IPS-18a (cell line): ENCODE measurements at regions not wholly inside any gene's neighbourhood (a gene's known extent, or its start where the extent isn't known, plus 50 kb on each side); places are given as distances from the start of the nearest gene placed in this dataset.

Experiments used
- H3K27ac ChIP-seq: one replicate; pipeline ENCODE4 v1.5.1; 2013; ENCODE audit warnings: low read length
- H3K27me3 ChIP-seq: one replicate; pipeline ENCODE4 v1.6.1; 2013; ENCODE audit warnings: mild to moderate bottlenecking, low read length; ENCODE audit not compliant: control insufficient read depth, insufficient read depth
- H3K36me3 ChIP-seq: one replicate; pipeline ENCODE4 v1.6.1; 2013; ENCODE audit warnings: low read depth, low read length; ENCODE audit not compliant: control insufficient read depth
- H3K4me1 ChIP-seq: one replicate; pipeline ENCODE4 v1.6.1; 2013; ENCODE audit warnings: low read depth, low read length; ENCODE audit not compliant: control insufficient read depth
- H3K4me3 ChIP-seq: one replicate; pipeline ENCODE4 v1.5.1; 2013; ENCODE audit warnings: low read length
- H3K9ac ChIP-seq: one replicate; pipeline ENCODE4 v1.6.1; 2013; ENCODE audit warnings: mild to moderate bottlenecking, low read length, moderate library complexity
- H3K9me3 ChIP-seq: one replicate; pipeline ENCODE4 v1.6.1; 2013; ENCODE audit warnings: low read depth, low read length; ENCODE audit not compliant: control insufficient read depth

- no peaks in the 10 kb centered on the region for H3K36me3 ChIP-seq
- H3K27me3 ChIP-seq = no peaks in the 10 kb centered on the region
- H3K4me1 ChIP-seq = no peaks in the 10 kb centered on the region
- no peak overlapping the region for H3K4me3 ChIP-seq
- H3K9me3 ChIP-seq = no peaks in the 10 kb centered on the region
- no peak overlapping the region for H3K27ac ChIP-seq
- no peak overlapping the region for H3K9ac ChIP-seq
These were observed 126.8 kb downstream of the BDH1 start for GRCh38 chr3:197428952-197429351.

GRCh38 chr3:197428117-197428801 lies 127.5 kb downstream of the BDH1 start:
- Histone ChIP-seq H3K4me3 (no peak overlapping the region), H3K9ac (no peak overlapping the region), H3K27ac (no peak overlapping the region)

GRCh38 chr3:197427021-197427420 lies 128.6 kb upstream of the DLG1 start:
- Histone ChIP-seq H3K9ac (no peak overlapping the region), H3K36me3 (no peaks in the 10 kb centered on the region), H3K27me3 (no peaks in the 10 kb centered on the region), H3K9me3 (no peaks in the 10 kb centered on the region), H3K4me3 (no peak overlapping the region), H3K27ac (no peak overlapping the region), H3K4me1 (no peaks in the 10 kb centered on the region)

More at GRCh38 chr3:197428117-197428801, 127.5 kb downstream of the BDH1 start:
- no peaks in the 10 kb centered on the region for H3K36me3 ChIP-seq
- no peaks in the 10 kb centered on the region for H3K4me1 ChIP-seq
- no peaks in the 10 kb centered on the region for H3K9me3 ChIP-seq
- H3K27me3 ChIP-seq = no peaks in the 10 kb centered on the region

GRCh38 chr3:197426121-197426566 lies 127.7 kb upstream of the DLG1 start:
- Histone ChIP-seq H3K4me3 (no peak overlapping the region), H3K27me3 (no peaks in the 10 kb centered on the region), H3K27ac (no peak overlapping the region), H3K4me1 (no peaks in the 10 kb centered on the region), H3K9ac (no peak overlapping the region), H3K9me3 (no peaks in the 10 kb centered on the region), H3K36me3 (no peaks in the 10 kb centered on the region)

- H3K4me3 ChIP-seq = no peak overlapping the region
- no peaks in the 10 kb centered on the region for H3K4me1 ChIP-seq
- H3K27ac ChIP-seq = no peak overlapping the region
- no peaks in the 10 kb centered on the region for H3K27me3 ChIP-seq
- H3K9me3 ChIP-seq = no peaks in the 10 kb centered on the region
- no peaks in the 10 kb centered on the region for H3K36me3 ChIP-seq
- no peak overlapping the region for H3K9ac ChIP-seq
These were observed 127.2 kb upstream of the DLG1 start for GRCh38 chr3:197425485-197426120.

- Histone ChIP-seq H3K4me3 (no peak overlapping the region), H3K36me3 (no peaks in the 10 kb centered on the region), H3K9ac (no peak overlapping the region), H3K27me3 (no peaks in the 10 kb centered on the region), H3K9me3 (no peaks in the 10 kb centered on the region), H3K4me1 (no peaks in the 10 kb centered on the region), H3K27ac (no peak overlapping the region)
These were observed 126.5 kb upstream of the DLG1 start for GRCh38 chr3:197424674-197425484.

GRCh38 chr3:197424266-197424665 lies 125.9 kb upstream of the DLG1 start:
- no peaks in the 10 kb centered on the region for H3K9me3 ChIP-seq
- no peak overlapping the region for H3K4me3 ChIP-seq
- H3K9ac ChIP-seq = no peak overlapping the region
- no peaks in the 10 kb centered on the region for H3K4me1 ChIP-seq
- H3K27ac ChIP-seq = no peak overlapping the region
- H3K27me3 ChIP-seq = no peaks in the 10 kb centered on the region
- no peaks in the 10 kb centered on the region for H3K36me3 ChIP-seq

GRCh38 chr3:197423376-197423775 lies 125.0 kb upstream of the DLG1 start:
- Histone ChIP-seq H3K9ac (no peak overlapping the region), H3K36me3 (no peaks in the 10 kb centered on the region), H3K4me1 (no peaks in the 10 kb centered on the region), H3K27ac (no peak overlapping the region), H3K9me3 (no peaks in the 10 kb centered on the region), H3K4me3 (no peak overlapping the region), H3K27me3 (no peaks in the 10 kb centered on the region)

- no peaks in the 10 kb centered on the region for H3K9me3 ChIP-seq
- no peak overlapping the region for H3K4me3 ChIP-seq
- no peak overlapping the region for H3K27ac ChIP-seq
- no peaks in the 10 kb centered on the region for H3K27me3 ChIP-seq
- no peaks in the 10 kb centered on the region for H3K36me3 ChIP-seq
- H3K4me1 ChIP-seq = peaks cover 2% of the 10 kb centered on the region
- H3K9ac ChIP-seq = no peak overlapping the region
These were observed 124.1 kb upstream of the DLG1 start for GRCh38 chr3:197422506-197422905.

GRCh38 chr3:197421021-197421420 lies 122.6 kb upstream of the DLG1 start:
- Histone ChIP-seq H3K4me3 (no peak overlapping the region), H3K27me3 (no peaks in the 10 kb centered on the region), H3K27ac (no peak overlapping the region), H3K36me3 (no peaks in the 10 kb centered on the region), H3K9ac (no peak overlapping the region), H3K4me1 (peaks cover 5% of the 10 kb centered on the region), H3K9me3 (no peaks in the 10 kb centered on the region)

- Histone ChIP-seq H3K9me3 (no peaks in the 10 kb centered on the region), H3K36me3 (no peaks in the 10 kb centered on the region), H3K27ac (no peak overlapping the region), H3K9ac (no peak overlapping the region), H3K4me1 (peaks cover 5% of the 10 kb centered on the region), H3K4me3 (no peak overlapping the region), H3K27me3 (no peaks in the 10 kb centered on the region)
These were observed 122.2 kb upstream of the DLG1 start for GRCh38 chr3:197420566-197420965.
